Sciatic nerve (tissue), 2 donors: ENCODE measurements at regions not wholly inside any gene's neighbourhood (a gene's known extent, or its start where the extent isn't known, plus 50 kb on each side); places are given as distances from the start of the nearest gene placed in this dataset.

Source experiments
- ATAC-seq: fragments of 200-7000 bp; cut with Tn5 transposase; one replicate; pipeline ENCODE4 v1.9.1; 2020; ENCODE audit warnings: mild to moderate bottlenecking, moderate library complexity
- DNase-seq: peaks from one replicate; pipeline ENCODE4 v3.0.0-alpha.2; 2020; ENCODE audit warnings: low spot score
- intact Hi-C: fragments of 100-400 bp; cut with DNase I; formaldehyde crosslinking; loops from one replicate; pipeline ENCODE4 v1.14.2; 2022
- donor health status: DM: no; HTN: no; CAD: no.
- donor health status: DM: no; HTN: no; CAD: no.

DNA sequence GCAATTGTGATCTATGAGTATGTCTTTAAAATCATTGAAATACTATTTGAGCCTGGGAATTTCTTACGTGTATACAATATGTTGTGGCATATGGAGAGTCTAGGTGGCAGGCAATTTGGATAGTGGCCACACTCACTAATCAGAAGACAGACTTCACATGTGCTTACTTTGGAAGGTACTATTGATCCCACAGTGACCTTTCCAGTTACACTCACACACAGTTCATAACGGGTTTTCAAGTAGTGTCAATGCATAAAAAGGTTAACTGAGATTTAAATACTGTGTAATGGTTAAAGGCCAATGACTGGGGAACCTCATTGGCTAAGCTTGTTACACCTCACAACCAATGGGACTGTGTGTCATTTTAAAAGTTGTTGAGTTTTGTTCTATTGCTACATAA lies 783.2 kb downstream of the RPA4 start:
- intact Hi-C loops, result no loop called here
- DNase-seq (no peak), ATAC-seq (no peak)

DNA sequence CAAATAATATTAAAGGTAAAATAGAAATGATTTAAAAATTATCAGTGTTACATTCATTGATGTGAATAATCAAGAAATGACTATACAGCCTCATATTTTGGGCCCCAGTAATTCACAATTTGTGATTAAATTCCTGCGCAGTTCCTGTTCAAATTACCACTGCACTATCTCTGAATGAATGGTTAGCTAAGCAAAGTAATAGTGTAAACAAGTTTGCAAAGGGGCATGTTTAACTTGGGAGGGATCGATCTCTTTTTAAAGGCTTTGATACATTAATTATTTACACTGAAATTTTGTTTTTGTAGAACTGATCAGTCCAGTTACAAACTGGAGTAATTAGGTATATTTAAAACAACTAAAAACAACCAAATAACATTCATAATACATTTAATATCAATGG lies 784.4 kb downstream of the RPA4 start:
- intact Hi-C loops, result no loop called here
- DNase-seq (no peak), ATAC-seq (no peak)

DNA sequence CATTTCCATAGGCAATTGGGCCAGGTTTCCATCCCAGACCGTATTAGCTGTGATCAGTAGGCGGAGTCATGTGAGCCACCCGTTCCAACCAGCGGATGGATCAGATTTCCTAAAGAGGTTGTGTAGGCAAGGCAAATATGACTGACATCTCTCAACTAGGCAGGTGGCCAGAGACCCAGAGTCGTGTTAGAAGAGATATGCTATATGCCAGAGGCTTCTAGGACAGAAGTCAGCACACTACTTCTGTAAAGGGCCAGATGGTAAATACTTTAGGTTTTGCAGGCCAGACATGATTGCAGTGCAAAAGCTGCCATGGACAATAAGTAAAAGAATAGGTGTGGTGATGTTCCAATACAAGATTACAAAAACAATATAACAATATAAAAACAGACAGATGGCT lies 788.4 kb downstream of the RPA4 start:
- no peak for DNase-seq
- no peak for ATAC-seq
- intact Hi-C loops, result no loop called here

DNA sequence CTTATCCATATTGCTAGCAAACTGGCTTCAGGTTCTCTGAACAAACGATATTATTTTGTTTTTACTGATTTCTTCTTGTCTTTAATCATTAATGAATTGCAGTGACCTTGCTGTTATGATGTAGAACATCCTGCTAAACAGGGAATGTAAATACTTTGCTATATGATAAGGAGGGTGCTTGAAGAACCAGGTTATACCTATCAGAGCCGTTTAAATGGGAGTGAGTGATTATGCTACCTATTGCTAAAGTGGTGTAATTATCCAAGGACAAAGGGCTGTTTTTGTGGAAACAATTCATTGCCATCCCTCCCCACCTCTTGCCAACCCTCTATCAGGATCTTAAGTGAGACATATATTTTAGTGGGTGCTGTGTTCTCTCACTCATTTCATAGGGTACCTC lies 788.9 kb downstream of the RPA4 start:
- intact Hi-C loops, result no loop called here
- DNase-seq (no peak), ATAC-seq (no peak)

DNA sequence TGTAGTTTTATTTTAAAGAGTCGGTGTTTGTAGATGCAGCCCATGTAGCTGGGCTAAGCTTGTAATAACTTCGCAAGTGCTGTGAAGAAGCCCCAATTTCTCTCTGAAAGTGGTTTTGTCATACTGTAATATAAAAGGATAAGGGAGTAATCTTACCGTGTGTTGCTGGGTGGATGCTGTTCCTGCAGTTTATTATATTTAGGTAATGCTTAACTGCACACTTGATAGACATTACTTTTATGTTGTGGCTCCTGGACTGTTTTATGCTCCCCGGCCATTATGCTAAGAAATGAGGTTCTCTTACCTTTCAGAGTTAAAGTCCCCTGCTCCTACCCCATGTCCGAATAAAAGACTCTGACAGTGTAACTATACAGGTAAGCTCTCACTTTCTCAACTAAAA lies 789.4 kb downstream of the RPA4 start:
- intact Hi-C loops, result no loop called here
- ATAC-seq (no peak), DNase-seq (no peak)

DNA sequence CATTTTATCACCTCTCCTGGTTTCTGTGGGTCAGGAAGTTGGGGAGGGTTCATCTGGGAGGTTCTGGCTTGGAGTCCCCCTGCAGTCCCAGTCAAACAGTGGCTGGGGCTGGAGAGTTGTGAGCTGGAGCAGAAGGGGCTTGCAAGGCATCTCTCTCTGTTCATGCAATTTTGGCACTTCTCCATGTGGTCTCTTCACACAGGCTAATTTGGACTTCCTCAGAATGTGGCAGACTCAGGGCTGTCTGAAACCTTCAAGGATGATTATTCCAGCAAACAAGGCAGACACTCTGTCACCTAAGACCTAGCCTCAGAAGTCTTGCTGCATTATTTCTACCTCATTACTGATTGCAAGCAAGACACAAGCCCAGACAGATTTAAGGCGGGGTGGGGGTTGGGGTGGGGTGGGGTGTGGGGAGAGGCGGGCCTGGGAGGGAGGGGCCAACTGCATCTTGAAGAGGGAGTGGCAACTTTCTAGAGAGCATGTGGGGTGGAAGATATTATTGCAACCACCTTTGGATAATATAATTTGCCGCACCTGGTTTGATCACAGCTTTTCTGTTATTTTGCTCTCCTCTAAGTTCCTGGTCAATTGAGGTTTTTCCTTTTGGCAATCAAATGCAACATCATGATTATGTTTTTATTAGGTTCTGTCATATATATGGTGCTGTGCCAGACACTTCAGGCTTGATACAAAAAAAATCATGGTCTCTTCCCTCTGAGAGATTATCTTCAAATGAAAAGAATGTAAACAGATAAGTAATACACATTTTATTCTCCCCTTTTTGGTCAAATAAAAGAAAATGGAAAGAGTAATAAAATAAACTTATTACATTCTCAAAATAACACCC lies 799.5 kb downstream of the RPA4 start:
- ATAC-seq (no peak), DNase-seq (no peak)
- intact Hi-C loops, result no loop called here

DNA sequence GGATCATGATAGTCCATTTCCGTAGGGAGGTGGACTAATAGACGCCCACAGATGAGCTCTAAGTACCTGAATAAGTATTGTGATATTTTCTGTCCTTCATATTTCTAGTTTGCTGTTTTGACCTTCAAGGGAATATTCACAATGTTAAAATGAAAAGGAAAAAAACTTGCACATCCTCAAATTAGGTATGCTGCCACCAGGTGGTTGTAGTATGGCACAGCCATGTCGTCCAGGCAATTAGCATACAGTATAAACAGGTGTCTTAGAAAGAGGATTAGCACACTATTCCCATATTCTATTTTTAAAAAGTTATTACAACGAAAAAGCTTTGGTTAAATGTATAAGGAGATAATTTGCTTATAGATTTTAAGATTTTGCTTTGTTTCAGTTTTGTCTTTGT lies 802.0 kb downstream of the RPA4 start:
- intact Hi-C loops, result no loop called here
- no peak for ATAC-seq
- no peak for DNase-seq

DNA sequence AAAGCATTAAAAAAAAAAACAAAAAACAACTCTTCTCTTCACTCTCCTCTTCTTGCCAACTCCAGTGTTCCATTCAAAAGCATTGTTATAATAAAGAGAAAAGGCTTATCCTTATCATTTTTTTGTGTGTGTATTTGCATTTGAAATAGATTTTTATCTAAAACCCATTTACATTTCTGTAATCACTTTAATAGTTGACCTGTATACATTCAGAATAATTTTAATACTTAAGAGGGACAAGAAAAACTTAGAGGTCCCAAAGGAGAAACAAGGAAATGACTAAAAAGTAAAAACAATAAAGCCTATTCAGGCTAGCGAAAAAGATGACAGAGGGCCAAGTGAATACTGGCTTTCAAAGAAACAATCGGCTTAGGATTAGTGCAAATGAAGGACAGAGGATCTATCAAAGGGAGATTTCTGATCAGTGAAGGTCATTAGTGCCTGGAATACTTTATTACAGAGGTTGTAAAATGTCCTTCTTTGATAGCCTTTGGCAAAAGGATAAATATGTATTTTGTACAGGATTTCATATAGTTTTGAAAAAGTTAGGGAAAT lies 808.3 kb downstream of the RPA4 start:
- no peak for ATAC-seq

DNA sequence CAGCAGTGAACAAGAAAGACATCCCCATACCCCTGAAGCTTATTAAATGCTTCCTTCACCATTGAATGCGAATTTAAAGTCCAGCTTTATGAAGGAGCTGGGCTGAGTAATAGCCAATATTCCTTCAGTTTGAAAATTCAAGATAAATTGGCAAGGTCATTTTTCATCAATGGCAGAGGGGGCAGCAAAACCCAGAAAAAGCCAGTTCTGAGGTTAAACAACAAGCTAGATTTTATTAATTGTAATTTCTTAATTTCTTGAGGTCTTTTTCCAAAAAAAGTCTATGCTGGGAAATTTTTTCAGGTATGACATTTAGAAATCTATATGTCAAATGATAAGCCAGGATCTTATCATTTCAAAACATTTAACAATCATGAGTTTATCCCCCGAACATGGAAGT lies 808.9 kb downstream of the RPA4 start:
- ATAC-seq (no peak), DNase-seq (no peak)
- intact Hi-C loops, result no loop called here

More for the DNA sequence above, 808.3 kb downstream of the RPA4 start:
- DNase-seq, result no peak
- intact Hi-C loops, result no loop called here

DNA sequence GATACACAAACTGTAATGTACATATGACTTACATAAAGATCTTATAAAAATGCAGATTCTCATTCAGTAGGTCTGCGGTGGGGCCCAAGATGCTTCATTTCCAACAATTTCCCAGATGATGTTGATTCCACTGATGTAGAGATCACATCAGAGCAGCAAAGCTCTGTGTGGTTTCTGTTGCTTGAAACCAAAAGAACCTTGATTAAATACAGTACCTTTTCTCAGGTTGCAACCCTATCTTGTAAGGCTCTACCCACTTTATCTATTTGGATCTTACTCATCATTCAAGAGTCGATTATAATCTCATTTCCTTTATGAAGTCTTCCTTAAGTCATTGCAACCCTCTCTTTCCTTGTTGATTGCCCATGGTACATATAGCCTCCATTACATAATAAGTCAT lies 816.8 kb downstream of the RPA4 start:
- no peak for DNase-seq
- intact Hi-C loops, result no loop called here
- no peak for ATAC-seq

DNA sequence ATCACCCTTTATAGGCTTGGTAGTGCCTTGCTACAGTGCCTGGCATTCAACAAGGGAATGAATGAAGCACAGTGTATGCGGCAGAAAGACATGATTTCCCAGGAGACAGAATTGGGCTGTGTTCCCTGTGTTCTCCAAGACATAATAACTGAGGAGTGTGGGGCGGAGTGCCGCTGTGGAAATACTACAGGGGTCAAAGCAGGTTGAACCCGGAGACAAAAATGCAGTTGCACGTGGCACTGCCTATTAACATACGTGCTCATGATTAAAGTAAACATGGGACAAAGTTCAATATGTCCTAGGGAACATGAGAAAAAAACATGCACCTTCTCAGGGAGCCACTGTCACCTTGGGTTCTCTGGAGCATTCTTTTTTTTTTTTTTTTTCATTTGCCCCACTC lies 820.8 kb downstream of the RPA4 start:
- DNase-seq (no peak), ATAC-seq (no peak)
- intact Hi-C loops, result no loop called here

DNA sequence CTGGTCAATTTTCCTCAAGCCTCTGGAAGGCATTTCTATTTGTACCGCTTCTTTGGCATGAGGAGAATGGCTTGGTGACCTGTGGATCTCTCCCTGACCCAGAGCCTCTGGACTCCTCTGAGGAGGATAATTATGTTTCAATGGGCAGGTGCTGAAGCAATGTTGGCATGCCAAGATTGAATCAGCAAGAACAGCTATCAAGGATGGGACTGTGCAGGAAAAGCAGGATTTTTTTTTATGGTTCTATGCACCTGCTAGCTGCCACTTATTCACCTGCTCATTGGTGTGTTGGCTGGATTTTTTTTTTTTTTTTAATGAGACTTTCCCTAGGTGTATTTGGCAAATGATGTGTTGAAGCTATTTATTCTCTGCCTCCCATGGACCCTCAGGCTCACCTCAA lies 821.2 kb downstream of the RPA4 start:
- DNase-seq (no peak), ATAC-seq (no peak)
- intact Hi-C loops, result no loop called here

DNA sequence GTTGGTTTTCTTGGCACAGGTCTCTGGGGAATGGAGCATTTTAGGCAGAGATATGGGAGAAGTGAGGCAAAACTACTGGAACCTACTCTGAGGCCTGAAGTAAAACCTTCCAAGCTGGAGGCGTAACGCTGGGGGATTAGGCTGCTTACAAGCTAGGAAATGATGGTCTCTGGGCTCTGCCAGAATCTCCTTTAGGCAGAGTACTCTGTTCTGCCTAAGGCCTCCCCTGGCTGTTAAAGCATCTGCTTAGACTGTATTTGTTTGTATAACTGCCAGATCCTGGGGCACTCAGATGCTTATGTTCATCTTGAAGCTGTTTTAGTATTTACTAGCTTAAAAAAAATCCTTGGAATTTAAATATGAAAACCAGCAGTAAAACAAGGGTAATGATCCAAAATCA lies 822.2 kb downstream of the RPA4 start:
- DNase-seq (no peak), ATAC-seq (no peak)
- intact Hi-C loops, result no loop called here

DNA sequence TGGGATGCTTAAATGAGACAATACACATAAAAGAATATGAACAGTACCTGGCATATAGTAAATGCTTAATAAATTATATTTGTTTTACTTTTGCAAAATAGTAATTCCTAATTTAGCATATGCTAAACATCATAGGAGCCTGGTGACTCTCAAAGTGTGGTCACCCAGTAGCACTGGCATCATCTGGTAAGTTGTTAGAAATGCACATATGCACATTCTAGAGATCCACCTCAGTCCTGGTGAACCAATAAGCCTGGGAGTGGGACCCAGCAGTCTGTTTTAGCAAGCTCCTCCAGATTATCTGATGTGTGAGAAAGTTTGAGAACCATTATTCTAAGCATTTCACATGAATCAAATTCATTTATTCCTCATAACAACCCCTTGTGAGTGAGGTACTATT lies 830.4 kb downstream of the RPA4 start:
- ATAC-seq (no peak), DNase-seq (no peak)
- intact Hi-C loops, result no loop called here

DNA sequence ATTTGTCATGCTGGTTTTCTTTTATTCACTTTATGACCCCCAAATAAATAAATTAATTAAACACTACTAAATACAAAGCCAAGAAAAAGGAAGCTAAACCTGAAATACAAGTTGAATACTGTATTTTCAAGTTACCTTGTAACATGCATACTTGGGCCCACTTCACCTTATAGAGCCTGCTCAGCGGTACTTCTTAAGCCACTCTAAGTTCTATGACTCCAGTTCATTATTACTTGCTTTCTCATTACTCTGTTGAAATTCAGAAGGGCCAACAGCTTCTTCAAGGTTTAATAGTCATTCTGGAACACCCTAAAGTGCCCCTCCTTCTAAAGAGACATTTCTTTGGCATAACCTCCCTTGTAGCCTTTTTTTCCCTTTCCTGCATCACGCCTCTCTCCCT lies 844.5 kb downstream of the RPA4 start:
- DNase-seq (no peak), ATAC-seq (no peak)
- intact Hi-C loops, result no loop called here

DNA sequence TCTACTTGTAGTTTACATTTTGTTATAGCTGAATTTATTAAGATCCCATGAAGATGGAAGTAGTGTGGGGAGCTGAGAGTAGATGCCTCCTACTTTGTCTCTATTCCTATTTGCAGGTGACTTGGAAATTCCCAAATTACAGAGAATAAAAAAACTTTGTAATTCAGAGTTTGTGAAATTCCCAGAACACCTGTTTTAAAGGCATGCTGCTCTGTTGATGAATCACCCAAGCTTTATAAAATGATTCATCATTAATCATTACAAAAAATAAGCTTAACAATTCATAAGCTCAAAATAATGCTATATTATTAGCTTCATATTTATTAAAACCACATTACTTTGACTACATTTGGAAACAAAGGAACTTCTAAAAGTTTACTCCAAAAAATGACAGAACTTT lies 856.3 kb downstream of the RPA4 start:
- DNase-seq (no peak), ATAC-seq (no peak)
- intact Hi-C loops, result no loop called here

DNA sequence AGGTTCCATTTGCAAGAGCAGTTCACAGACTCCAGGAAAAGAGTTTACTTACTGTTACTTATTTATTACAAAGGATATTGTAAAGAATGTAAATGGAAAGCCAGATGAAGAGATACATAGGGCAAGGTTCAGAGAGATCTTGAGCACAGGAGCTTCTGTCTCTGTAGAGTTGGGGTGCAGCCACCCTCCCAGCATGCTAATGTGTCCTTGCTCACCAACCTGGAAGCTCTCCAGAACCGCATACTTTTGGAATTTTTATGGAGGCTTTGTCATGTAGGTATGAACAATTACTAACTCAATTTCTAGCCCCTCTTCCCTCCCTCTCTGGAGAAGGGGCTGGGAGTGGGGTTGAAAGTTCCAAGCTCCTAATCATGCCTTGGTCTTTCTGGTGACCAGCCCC lies 857.2 kb downstream of the RPA4 start:
- intact Hi-C loops, result no loop called here
- DNase-seq, result no peak
- no peak for ATAC-seq

DNA sequence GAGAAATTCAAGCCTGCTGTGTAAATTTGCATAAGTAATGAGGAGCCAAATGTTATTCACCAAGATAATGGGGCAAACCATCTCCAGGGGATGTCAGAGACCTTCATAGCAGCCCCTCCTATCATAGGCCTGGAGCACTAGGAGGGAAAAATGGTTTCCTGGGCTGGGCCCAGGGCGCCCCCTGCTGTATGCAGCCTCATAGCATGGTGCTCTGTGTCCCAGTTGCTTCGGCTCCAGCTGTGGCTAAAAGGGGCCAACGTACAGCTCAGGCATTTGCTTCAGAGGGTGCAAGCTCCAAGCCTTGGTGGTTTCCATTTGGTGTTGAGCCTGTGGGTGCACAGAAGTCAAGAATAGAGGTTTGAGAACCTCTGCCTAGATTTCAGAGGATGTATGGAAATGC lies 859.3 kb downstream of the RPA4 start:
- ATAC-seq (no peak), DNase-seq (no peak)
- intact Hi-C loops, result no loop called here

DNA sequence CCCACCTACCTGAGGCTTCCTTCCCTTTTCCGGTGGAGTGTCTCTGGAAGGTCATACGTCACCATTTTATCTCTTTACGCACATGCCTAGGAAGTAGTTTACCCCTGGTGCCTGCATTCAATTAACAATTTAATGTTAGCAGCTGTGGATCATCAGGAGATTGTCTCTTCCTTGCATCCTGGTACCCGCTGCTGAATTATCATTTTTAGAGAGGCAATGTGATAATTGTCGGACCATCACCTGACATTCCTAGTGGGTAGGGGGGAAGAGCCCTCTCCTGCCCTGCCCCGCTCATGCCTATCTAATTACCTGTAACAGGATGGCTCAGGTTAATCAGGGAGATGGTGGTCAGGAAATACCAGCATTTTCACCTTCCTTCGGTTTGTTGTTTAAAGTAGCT lies 863.6 kb downstream of the RPA4 start:
- no peak for DNase-seq
- intact Hi-C loops, result no loop called here
- ATAC-seq, result no peak

DNA sequence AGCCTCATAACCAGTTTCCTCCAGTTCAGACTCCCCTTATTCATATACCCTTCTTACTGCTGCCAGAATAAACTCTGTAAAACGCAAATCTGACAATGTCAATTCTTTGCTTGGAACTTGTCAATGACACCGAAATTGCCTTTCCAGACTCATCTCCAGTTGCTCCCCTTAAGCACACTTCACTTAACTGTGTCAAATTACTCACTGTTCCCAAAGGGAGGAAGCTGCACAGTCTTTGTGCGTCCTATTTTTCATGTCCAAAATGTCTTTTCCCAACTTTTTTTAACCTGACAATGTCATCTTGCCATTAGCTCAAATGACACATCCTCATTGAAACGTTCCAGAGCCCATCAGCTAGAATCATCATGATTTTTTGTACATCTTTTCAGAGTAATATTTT lies 867.3 kb downstream of the RPA4 start:
- DNase-seq, result no peak

DNA sequence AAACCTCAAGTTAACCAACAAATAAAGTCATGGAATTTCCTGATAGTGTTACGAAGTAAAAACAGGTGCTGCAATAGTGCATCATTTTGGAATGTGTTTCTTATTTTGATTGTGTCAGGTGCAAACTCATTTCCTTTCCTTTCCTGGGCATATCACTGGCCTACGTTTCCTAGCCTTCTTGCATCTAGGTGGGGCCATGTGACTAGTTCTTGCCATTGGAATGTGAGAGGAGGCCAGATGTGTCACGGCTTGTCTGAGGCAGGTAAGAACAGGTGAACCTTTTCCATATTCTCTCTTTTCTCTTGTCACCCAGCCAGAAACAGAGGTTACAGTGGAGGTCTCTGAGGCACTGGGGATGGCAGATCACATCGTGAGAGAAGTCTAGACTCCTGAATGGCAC lies 868.0 kb downstream of the RPA4 start:
- intact Hi-C loops, result no loop called here
- no peak for ATAC-seq
- no peak for DNase-seq

More for the DNA sequence above, 867.3 kb downstream of the RPA4 start:
- intact Hi-C loops, result no loop called here
- no peak for ATAC-seq
